ENCODE measurements at regions not wholly inside any gene's neighbourhood (a gene's known extent, or its start where the extent isn't known, plus 50 kb on each side); places are given as distances from the start of the nearest gene placed in this dataset.
"Not testable (repeated sequence)": the region's sequence is repeated elsewhere in the genome, so short reads cannot be mapped to it uniquely, and the experiment has no call there.

DNA sequence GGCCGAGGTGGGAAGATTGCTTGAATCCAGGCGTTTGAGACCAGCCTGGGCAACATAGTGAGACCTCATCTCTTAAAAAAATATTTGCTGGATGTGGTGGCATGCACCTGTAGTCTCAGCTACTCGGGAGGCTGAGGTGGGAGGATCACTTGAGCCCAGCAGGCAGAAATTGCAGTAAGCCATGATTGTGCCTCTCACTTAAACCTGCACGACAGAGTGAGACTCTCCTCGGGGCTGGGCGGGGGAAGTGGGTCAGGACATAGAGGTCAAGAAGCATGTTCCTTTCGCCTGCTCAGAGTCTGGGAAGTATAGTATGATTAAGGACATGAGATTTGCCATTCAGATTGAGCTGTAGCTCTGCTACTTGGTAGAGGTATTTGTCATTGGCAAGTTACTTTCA, 52.3 kb downstream of the SEPTIN7 start:
- H3K4me1 ChIP-seq, result peaks cover 15% of the 10 kb centered on the region

DNA sequence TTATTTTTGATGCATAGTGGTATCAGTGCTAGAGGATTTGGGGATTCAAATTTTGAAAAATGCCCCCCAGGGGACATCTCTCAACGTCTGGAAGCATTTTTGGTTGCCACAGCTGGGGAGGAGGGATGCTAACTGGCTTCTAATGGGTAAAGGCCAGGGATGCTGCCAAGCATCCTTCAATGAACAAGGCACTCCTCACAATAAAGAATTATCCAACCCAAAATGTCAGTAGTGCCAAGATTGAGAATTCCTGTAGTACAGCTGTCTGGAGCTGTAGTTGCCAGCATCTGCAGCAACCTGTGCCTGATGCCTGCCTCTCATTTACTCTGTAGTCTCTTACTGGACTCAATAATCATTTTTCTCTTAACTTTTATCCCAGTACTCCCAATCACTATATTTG, 53.5 kb downstream of the SEPTIN7 start:
- Histone ChIP-seq H3K79me2 (peaks cover 31% of the 10 kb centered on the region), H2AFZ (no peak overlapping the region), H3K27me3 (ENCODE audit: control insufficient read depth, insufficient read depth, low read length) (no peaks in the 10 kb centered on the region), H3K36me3 (ENCODE audit: control insufficient read depth, insufficient read depth, low read length) (no peaks in the 10 kb centered on the region), H3K4me2 (ENCODE audit: low read length) (no peak overlapping the region), H3K27ac (no peak overlapping the region), H3K4me1 (peaks cover 15% of the 10 kb centered on the region), H3K4me3 (ENCODE audit: low read depth, low read length) (no peak overlapping the region), H3K9me3 (ENCODE audit: control insufficient read depth, low read length) (no peaks in the 10 kb centered on the region), H3K9ac (no peak overlapping the region)
- TF ChIP-seq, protein P1, sequence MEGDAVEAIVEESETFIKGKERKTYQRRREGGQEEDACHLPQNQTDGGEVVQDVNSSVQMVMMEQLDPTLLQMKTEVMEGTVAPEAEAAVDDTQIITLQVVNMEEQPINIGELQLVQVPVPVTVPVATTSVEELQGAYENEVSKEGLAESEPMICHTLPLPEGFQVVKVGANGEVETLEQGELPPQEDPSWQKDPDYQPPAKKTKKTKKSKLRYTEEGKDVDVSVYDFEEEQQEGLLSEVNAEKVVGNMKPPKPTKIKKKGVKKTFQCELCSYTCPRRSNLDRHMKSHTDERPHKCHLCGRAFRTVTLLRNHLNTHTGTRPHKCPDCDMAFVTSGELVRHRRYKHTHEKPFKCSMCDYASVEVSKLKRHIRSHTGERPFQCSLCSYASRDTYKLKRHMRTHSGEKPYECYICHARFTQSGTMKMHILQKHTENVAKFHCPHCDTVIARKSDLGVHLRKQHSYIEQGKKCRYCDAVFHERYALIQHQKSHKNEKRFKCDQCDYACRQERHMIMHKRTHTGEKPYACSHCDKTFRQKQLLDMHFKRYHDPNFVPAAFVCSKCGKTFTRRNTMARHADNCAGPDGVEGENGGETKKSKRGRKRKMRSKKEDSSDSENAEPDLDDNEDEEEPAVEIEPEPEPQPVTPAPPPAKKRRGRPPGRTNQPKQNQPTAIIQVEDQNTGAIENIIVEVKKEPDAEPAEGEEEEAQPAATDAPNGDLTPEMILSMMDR (IDR thresholded peaks at IDR 0.05), result no peak

More for the DNA sequence above, 52.3 kb downstream of the SEPTIN7 start:
- not testable (repeated sequence) for H3K27me3 ChIP-seq (ENCODE audit: control insufficient read depth, insufficient read depth, low read length); H3K4me2 ChIP-seq (ENCODE audit: low read length); H3K36me3 ChIP-seq (ENCODE audit: control insufficient read depth, insufficient read depth, low read length); H2AFZ ChIP-seq; H3K9me3 ChIP-seq (ENCODE audit: control insufficient read depth, low read length); H3K4me3 ChIP-seq (ENCODE audit: low read depth, low read length); H3K27ac ChIP-seq; H3K9ac ChIP-seq
- peaks cover 29% of the 10 kb centered on the region for H3K79me2 ChIP-seq

DNA sequence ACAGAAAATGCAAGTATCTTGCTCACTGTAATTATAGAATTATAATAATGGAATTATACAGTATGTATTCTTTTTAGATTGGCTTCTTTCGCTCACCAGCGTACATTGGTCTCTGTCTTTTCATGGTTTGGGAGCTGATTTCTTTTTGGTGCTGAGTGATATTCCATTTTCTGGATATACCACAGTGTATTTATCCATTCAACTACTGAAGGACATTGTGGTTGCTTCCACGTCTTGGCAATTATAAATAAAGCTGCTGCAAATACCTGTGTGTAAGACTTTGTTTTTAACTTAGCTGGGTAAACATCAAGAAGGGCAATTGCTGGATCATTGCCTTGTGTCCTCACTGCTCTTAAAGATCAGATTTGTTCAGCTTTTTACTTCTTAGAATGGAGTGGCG, 55.3 kb downstream of the SEPTIN7 start:
- no peak overlapping the region for H3K9ac ChIP-seq
- no peak overlapping the region for H3K4me3 ChIP-seq (ENCODE audit: low read depth, low read length)
- H3K27me3 ChIP-seq (ENCODE audit: control insufficient read depth, insufficient read depth, low read length), result no peaks in the 10 kb centered on the region
- no peak overlapping the region for H2AFZ ChIP-seq
- H3K4me2 ChIP-seq (ENCODE audit: low read length), result no peak overlapping the region
- H3K9me3 ChIP-seq (ENCODE audit: control insufficient read depth, low read length), result no peaks in the 10 kb centered on the region
- no peak overlapping the region for H3K27ac ChIP-seq
- no peaks in the 10 kb centered on the region for H3K36me3 ChIP-seq (ENCODE audit: control insufficient read depth, insufficient read depth, low read length)
- peaks cover 12% of the 10 kb centered on the region for H3K4me1 ChIP-seq
- H3K79me2 ChIP-seq, result peaks cover 32% of the 10 kb centered on the region
- TF ChIP-seq, protein P1 (IDR thresholded peaks at IDR 0.05), result no peak

DNA sequence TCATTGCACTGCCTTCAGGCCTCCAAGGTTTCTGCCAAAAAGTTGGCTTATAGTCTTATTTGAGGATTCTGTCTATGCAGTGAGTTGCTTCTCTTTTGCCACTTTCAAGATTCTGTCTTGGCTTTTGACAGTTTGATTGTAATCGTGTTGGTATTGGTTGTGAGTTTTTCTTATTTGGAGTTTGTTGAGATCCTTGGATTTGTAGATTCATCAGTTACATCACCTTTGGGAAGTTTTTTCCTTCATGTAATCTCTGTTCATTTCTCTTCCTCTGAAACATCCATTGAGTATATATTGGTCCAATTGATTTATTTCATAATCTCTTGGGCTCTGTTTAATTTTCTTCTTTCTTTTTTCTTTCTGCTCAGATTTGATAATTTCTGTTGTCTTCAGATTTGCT, 59.8 kb downstream of the SEPTIN7 start:
- Histone ChIP-seq H3K79me2 (peaks cover 26% of the 10 kb centered on the region), H3K4me2 (ENCODE audit: low read length) (no peak overlapping the region), H3K9me3 (ENCODE audit: control insufficient read depth, low read length) (no peaks in the 10 kb centered on the region), H3K4me1 (no peaks in the 10 kb centered on the region), H3K27me3 (ENCODE audit: control insufficient read depth, insufficient read depth, low read length) (no peaks in the 10 kb centered on the region), H3K4me3 (ENCODE audit: low read depth, low read length) (no peak overlapping the region), H3K9ac (no peak overlapping the region), H3K36me3 (ENCODE audit: control insufficient read depth, insufficient read depth, low read length) (no peaks in the 10 kb centered on the region), H2AFZ (no peak overlapping the region), H3K27ac (no peak overlapping the region)
- TF ChIP-seq, protein P1 (IDR thresholded peaks at IDR 0.05), result no peak

DNA sequence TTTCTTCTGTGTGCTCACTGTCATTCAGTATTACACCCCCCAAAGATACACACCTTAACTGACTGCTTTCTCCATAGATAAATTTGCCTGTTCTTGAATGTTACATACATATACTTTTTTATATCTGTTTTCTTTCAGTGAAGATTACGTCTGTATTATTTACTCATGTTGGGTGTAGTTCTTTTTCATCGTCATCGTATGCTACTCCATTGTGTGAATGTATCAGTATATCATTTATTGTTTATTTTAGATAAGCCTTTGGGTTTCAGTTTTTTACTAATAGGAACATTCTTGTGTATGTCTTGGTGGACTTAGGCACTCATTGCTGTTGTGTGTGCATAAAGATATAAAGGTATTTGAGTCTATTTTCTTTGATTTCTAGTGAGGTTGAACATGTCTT, 64.4 kb downstream of the SEPTIN7 start:
- Histone ChIP-seq H3K4me2 (ENCODE audit: low read length) (no peak overlapping the region), H3K79me2 (peaks cover 9% of the 10 kb centered on the region), H3K4me1 (peaks cover under 1% of the 10 kb centered on the region), H3K27ac (no peak overlapping the region), H3K36me3 (ENCODE audit: control insufficient read depth, insufficient read depth, low read length) (no peaks in the 10 kb centered on the region), H3K9me3 (ENCODE audit: control insufficient read depth, low read length) (no peaks in the 10 kb centered on the region), H3K27me3 (ENCODE audit: control insufficient read depth, insufficient read depth, low read length) (no peaks in the 10 kb centered on the region), H3K4me3 (ENCODE audit: low read depth, low read length) (no peak overlapping the region), H3K9ac (no peak overlapping the region), H2AFZ (no peak overlapping the region)
- TF ChIP-seq, protein P1 (IDR thresholded peaks at IDR 0.05), result no peak

Data from parathyroid adenoma (tissue), 2 donors.